ENCODE measurements at regions not wholly inside any gene's neighbourhood (a gene's known extent, or its start where the extent isn't known, plus 50 kb on each side); places are given as distances from the start of the nearest gene placed in this dataset.

DNA sequence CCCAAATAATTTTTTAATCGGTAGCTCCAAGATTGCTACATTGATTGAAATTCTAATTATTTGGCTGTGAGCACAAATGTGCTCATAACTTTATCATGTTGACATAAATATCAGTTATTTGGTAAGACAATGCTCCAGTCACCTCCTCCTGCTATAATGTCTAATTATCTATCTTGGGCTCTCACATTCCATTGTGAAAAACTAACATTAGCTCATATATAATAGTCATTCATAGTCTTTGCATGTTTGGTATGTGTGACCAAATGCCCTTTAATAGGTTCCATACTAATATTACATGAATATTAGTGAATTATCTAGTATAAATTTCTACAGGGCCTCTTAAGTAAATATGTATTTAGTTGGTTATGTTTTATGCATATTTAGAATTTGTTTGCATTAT is 185.6 kb upstream of the MCHR2 start:
- TF ChIP-seq CTCF (IDR thresholded peaks at IDR 0.05), result no peak
- TF ChIP-seq POLR2A (IDR thresholded peaks at IDR 0.05), result no peak

Measured in heart left ventricle (tissue), 13 donors.